GM19463 (cell line): ENCODE measurements at regions not wholly inside any gene's neighbourhood (a gene's known extent, or its start where the extent isn't known, plus 50 kb on each side); places are given as distances from the start of the nearest gene placed in this dataset.
"Not testable (repeated sequence)": the region's sequence is repeated elsewhere in the genome, so short reads cannot be mapped to it uniquely, and the experiment has no call there.

Experiments
- ATAC-seq: cut with Tn5 transposase; IDR thresholded peaks from one replicate; pipeline ENCODE4 v1.9.1; 2021; ENCODE audit warnings: mild to moderate bottlenecking, moderate library complexity; ENCODE audit not compliant: unreplicated experiment

DNA sequence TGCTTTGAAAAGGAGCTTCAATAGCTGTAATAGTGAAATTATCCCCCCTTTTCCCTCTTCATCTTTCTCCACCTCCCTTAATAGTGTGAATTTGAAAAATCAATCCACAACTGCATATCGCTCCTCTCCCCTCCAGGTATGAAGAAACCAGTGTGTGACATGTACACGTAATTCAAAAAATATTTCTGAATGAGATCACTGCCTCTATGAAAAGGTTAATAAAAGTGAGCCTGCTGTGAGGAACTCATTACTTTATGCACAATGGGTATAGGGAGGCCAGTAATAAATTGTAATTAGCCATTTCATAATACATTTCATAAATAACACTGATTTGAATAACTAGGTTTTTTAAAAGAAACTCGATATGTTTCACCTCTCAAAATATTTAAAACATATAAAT lies 209.0 kb upstream of the KYNU start:
- ATAC-seq, result no peak

DNA sequence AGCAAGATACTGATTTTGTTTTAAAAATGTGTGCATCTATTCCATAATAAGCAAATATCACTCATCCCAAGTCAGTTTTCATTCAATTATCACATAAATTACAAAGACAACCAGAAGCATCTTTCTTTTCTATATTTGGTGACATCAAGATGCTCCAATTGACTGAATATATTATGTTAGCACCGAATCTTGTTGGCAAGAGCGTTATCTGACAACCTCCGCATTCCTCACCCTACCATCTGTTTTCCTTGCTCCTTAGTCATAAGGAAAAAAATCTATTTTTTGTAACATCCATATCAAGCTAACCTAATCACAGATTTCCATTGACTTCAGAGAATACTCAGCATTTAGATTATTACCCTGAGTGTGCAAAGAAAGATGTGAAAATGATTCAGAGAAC lies 212.2 kb upstream of the KYNU start:
- ATAC-seq, result no peak

DNA sequence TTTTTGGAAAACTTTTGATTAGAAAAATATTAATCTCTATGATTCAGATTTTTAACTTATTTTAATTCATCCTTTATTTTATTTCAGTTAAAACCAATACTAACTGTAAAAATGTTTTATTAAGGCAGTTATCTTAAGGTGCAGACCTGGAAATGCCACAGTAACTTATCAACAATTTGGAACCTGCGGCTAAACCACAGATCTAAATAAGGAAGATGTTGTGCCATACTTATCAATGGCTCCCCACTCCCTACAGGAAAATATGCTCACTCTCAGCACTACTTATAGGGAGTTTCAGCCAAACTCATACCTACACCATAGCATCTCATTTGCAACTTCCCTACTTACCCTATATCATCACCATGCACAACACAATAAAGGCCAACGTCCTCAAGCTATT lies 226.9 kb upstream of the KYNU start:
- no peak for ATAC-seq

DNA sequence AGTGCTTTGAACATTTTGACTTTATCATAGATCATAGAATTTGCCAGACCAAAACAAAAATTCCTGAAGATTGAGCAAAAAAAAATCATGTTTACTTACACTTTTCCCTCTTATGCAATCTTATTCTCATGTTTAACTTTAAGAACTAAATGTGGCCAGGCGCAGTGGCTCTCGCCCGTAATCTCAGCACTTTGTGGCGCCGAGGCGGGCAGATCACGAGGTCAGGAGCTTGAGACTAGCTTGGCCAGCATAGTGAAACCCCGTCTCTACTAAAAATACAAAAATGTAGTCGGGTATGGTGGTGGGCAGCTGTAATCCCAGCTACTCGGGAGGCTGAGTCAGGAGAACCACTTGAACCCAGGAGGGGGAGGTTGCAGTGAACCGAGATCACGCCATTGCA lies 227.9 kb upstream of the KYNU start:
- ATAC-seq, result no peak

DNA sequence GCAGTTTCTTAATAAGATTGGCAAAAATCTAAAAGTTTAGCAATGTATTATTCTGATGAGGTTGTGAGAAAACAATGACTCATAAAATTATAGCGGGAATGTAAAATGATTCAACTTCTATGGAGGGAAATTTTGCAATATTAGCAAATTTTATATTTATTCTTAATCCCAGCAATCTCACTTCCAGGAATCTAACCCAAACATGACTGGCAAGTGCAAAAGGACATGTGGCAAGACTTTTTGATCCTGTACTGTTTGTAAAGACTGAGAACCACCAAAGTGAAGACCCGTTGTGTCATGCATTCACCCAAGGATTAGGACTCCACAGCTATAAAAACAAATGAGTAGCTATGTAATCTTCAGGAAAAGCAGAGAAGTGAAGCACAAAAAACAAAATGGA lies 234.8 kb upstream of the KYNU start:
- ATAC-seq, result no peak

DNA sequence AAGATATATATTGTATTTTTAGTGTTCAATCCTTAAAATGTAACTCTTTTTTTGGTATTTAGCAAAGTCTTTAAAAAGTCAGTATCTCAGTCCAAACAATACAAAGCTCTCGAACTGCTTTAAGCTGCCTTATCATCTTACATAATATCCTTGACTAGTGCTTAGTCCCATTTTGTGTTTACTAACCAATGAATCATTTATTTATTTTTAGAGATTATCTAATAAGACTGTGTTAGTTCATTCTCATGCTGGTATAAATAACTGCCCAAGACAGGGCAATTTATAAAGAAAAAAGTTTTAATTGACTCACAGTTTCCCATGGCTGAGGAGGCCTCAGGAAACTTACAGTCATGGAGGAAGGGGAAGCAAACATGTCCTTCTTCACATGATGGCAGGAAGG lies 248.3 kb upstream of the KYNU start:
- no peak for ATAC-seq

DNA sequence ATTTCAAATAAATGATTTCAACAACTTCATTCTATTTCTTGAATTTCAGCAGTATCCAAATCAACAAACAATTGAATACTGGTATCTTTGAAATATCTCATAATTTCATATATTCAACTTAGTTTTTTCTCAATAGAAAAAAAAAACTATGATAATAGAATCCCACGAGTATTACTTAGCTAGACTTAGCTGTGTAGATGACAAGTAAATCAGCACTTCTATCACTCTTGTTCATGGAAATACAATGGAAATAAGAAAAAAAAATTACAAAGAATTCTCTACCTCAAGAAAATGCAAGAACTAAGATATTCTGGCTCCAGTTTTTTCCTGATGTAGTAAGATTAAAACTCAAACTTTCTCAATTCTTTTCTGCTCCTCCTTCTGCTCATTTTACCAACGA lies 256.2 kb upstream of the KYNU start:
- no peak for ATAC-seq

DNA sequence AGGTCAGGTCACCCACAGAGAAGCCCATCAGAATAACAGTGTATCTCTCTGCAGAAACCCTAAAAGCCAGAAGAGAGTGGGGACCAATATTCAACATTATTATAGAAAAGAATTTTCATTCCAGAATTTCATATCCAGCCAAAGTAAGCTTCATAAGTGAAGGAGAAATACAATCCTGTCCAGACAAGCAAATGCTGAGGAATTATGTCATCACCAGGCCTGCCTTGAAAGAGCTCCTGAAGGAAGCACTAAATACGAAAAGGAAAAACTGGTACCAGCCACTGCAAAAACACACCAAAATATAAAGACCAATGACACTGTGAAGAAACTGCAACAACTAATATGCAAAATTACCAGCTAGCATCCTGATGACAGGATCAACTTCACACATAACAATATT lies 260.0 kb upstream of the KYNU start:
- ATAC-seq, result no peak

DNA sequence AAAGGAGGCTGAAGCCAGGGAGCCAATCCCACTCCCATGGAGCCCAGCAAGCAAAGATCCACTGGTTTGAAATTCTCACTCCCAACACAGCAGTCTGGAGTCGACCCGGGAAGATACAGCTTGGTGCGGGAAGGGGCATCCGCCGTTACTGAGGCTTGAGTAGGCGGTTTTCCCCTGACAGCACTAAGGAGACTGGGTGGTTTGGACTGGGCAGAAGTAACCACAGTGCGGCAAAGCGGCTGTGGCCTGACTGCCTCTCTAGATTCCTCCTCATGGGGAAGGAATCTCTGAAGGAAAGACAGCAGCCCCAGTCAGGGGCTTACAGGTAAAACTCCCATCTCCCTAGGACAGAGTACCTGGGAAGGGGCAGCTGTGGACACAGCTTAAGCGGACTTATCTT lies 261.6 kb upstream of the KYNU start:
- ATAC-seq, result no peak

DNA sequence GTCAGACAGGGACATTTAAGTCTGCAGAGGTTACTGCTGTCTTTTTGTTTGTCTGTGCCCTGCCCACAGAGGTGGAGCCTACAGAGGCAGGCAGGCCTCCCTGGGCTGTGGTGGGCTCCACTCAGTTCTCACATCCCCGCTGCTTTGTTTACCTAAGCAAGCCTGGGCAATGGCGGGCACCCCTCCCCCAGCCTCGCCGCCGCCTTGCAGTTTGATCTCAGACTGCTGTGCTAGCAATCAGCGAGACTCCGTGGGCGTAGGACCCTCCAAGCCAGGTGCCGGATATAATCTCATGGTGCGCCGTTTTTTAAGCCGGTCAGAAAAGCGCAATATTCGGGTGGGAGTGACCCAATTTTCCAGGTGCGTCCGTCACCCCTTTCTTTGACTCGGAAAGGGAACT lies 264.3 kb upstream of the KYNU start:
- ATAC-seq, result not testable (repeated sequence)

DNA sequence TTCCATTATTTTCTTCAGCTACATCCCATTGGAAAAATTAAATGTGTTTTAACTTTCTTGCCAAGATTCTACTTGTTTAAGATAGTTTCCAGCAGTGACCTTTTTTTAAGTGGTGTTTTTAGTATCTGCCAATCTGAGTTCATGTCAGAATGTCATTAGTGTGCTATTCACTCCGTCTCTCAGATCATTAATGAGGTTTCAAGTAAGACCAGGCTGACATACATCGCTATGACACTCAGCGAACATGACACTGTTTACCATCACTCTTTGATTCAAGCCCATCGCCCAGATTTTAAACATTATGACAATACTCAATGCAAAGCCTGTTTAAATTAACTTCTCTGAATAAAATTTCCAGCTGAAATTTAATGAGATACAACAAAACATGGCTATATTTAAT lies 272.0 kb upstream of the KYNU start:
- ATAC-seq, result no peak

DNA sequence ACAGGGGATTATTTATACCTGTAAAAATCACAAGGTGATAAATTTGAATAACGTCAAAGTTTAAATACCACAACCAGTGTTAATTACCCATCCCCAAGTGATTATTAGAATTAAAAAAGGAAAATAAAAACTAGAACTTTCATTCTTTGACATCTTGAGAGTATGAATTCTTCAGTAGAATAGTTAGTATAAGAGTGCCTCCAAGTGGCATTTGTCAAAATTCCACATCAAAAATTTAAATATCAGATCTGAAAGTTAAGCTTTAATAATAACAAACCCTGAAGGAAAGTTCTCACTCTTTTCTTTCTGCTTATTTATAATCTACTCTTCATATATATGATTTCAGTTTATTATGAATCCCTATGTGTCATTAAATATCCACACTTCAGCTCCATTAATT lies 273.7 kb upstream of the KYNU start:
- ATAC-seq, result no peak

DNA sequence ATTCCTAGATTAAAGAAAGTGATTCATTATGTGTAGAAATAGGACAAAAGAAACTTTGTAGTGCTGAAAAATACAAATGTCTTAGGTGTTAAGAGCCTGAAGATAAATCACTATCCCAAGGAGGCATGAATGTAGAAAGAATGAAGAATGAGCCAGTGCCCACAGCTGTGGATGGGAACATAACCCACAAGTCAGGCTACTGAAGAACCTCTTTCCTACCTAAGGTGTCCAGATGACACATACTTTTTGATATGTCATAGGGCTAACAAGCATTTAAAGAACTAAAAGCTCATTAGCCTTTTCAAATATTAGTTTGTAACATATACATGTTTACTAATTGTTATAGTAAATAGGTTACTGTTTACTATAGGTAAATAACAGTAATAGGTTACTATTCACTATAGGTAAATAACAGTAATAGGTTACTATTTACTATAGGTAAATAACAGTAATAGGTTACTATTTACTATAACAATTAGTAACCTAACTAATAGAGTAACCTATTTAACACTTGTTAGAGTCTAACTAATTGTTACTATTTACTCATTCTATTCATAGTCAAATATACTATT lies 275.0 kb upstream of the KYNU start:
- no peak for ATAC-seq

DNA sequence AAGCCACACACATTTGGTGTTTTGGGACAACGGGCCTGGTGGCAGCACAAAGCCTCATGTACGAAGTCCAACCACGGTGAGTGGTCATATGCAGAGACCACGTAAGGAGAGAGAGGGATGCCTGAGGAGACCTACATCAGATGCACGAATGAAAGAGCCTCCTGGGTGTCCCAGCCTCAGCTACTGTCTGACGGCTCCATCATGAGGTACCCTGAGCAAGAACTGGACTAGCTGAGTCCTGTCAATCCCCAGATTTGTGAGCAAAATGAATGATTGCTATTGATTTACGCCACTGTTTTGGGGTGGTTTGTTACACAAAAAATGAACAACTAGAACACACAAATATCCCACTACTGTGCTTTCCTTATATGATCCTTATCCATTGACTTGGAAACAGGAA lies 275.7 kb upstream of the KYNU start:
- ATAC-seq, result no peak

DNA sequence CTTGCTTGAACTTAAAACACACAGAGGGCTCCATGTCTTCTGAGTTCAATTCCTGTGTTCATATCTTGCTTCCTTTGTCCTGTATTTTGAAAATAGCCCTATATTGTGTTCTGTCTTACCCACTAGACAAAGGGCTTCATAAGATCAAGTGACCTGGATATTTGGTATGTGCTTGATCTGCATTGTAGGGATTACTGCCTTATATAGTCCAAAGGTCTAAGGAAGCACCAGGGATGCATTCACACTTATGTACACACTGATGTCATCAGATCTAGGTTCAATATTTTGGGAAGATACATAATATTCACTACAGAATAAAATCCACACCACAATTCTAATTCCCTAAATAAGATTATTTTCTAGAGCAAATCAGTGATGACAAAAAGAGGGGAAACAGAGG lies 278.0 kb upstream of the KYNU start:
- ATAC-seq, result no peak

DNA sequence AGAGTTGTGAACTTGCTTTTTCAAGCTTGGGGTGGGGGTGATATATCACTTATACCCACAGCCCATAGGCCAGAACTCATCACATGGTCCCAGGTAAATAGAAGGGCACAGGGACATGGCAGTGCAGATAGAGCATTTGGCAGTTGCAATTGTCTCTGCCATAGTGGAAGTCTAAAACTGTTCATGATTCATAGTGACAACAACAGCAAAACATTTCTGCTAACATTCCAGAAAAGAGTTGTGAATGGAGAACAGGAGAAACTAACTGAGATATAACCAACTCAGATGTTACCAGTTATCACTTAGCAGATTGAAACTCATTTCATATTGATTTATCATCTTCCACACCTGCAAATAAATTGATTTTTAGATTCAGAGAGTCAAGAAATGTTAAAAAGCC lies 278.6 kb upstream of the KYNU start:
- no peak for ATAC-seq

DNA sequence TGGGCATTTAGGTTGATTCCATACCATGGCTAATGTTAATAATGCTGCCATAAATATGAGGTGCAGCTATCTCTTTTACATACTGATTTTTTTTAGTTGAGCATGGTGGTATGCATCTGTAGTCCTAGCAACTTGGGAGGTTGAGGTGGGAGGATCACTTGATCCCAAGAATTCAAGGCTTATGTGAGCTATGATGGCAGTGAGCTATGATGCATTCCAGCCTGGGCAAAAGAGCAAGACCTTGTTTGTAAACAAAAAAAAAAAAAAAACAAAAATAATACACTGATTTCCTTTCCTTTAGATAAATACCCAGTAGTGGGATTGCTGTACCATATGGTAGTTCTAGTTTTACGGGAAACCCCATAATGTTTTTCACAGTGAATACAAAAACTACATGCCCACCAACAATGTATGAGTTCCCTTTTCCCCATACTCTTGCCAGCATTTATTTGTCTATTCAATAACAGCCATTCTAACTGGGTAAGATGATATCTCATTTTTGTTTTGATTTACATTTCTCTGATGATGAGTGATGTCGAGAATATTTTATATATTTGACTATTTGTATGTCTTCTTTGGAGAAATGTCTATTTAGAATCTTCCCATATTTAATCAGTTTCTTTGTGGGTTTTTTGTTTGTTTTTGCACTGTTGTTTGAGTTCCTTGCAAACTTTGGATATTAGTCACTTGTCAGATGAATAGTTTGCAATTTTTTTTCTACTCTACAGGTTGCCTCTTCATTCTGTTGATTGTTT lies 281.0 kb upstream of the KYNU start:
- no peak for ATAC-seq

DNA sequence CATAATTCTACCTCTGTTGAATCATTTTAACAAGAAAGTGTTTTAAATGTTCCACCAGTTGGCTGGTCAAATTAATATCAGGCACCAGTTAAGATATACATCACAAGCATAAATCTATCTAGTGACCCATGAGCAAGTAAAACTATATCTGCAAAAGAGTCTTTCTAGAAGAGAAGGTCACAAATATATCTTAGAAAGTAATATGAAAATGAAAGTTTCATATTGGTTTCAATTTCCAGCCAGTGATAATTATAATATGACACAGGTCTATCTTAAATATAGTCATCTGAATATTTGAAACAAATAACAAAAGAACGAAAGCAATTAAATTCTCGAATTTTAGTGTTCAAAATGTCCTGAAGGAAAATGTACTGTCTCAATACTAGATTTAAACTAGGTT lies 282.5 kb upstream of the KYNU start:
- ATAC-seq, result no peak

DNA sequence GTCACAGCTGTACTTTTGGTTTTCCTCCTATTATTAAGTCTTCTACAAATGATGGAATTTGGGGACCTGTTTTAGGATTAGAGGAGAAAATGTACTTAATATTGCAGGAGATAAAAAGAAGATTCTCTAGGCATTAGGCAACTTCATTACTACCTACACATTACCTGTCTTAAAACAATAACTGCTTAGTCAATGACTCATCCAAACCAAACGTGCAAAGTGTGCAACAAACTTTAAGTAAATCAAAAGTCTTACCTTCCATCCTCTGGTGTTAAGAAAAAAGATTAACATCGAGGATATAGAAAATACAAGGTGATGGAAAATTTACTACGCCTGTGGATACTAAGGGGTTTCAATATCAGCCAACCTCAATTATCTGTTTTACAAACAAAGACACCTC lies 285.3 kb upstream of the KYNU start:
- ATAC-seq, result no peak

DNA sequence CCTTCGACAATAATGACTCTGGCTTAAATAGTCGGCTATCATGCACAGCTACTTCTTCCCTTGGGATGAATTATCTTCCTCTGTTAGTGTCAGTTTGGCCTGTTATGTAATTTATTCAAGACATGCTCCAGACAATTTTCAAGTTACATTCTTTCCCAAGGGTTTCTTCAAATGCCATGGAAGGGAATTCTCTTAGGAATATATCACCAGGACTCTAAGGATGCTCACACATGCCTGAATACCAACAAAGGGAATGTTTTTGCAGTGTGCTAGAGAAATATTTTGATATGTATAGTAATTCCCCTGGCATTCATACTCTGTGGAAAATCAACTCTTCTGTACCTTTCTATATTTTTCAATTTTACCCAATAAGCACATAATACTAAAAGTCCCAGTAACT lies 286.0 kb upstream of the KYNU start:
- no peak for ATAC-seq

DNA sequence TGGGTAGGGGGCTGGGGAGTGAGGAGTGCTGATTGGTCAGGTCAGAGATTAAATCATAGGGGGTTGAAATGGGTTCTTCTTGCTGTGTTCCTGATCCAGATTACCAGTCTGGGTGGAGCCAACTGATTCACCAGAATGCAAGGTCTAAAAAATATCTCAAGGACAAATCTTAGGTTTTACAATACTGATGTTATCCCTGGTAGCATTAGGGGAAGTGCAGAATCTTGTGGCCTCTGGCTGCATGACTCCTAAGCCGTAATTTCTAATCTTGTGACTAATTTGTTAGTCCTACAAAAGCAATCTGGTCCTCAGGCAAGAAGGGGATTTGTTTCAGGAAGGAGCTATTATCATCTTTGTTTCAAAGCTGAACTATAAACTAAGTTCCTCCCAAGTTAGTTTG lies 289.2 kb upstream of the KYNU start:
- ATAC-seq, result no peak

DNA sequence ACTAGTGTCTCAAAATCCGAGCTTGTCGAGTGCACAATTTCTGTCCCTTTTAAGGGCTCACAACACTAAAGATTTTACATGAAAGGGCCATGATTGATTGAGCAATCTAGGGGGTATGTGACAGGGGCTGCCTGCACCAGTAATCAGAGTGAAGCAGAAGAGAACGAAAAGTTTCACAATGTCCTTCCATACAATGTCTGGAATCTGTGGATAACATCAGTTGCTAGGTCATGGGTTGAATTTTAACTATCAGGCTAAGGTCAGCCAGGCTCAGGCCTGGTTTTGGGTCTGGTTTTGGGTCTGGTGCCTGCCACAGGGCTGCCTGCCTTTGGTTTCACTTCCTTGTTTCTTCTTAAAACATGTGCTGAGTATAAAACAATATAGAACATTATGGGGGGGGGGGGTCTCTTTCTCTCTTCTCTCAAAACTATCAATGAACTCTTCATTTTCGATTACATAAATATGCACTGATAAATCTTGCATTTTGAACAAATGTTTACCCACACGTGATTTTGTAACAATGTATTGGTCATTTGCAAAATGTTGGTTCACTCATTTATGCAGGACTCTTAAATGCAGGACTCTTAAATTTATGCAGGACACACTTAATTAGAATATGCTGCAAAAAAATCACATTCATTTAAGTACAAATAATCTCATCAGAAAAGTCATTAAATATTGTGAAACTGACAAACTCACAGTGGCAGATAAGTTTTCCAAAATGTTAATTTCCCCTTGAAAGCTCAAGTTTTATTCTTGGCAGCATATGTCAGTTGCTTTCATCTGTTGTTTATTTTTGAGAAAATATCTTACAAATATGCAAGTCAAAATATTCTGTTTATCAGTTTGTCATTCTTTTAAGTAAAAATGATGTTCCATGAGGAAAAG lies 290.5 kb upstream of the KYNU start:
- no peak for ATAC-seq
